Spleen (tissue), 11 donors: ENCODE measurements at regions not wholly inside any gene's neighbourhood (a gene's known extent, or its start where the extent isn't known, plus 50 kb on each side); places are given as distances from the start of the nearest gene placed in this dataset.

Experiments used
- DNase-seq: peaks from one replicate; pipeline ENCODE4 v3.0.0-alpha.2; 2020
- H3K27ac ChIP-seq, 8 donors: fragments of 200-600 bp; sonication (generic) in 7 of 8; 1 replicate in 4 of 8; 2 replicates in 4 of 8; pipeline versions ENCODE4 v1.5.0 to v1.8.0; 2016 to 2021; ENCODE audit warnings: inconsistent platforms in 4 of 8, mild to moderate bottlenecking in 4 of 8, moderate library complexity in 1 of 8
- H3K27me3 ChIP-seq, 7 donors: fragments of 200-600 bp; sonication (generic) in 6 of 7; replicated peaks in 1 of 7; 1 replicate in 4 of 7; 2 replicates in 3 of 7; pipeline versions ENCODE4 v1.5.0 to v1.8.0; 2016 to 2021; ENCODE audit warnings: inconsistent platforms in 3 of 7, mild to moderate bottlenecking in 1 of 7
- H3K36me3 ChIP-seq, 6 donors: fragments of 200-600 bp; sonication (generic) in 5 of 6; 1 replicate in 4 of 6; 2 replicates in 2 of 6; pipeline versions ENCODE4 v1.5.0 to v1.8.0; 2016 to 2021; ENCODE audit warnings: inconsistent platforms in 2 of 6
- H3K4me1 ChIP-seq, 6 donors: fragments of 200-600 bp; sonication (generic) in 5 of 6; 1 replicate in 3 of 6; 2 replicates in 3 of 6; pipeline versions ENCODE4 v1.5.0 to v1.8.0; 2016 to 2021; ENCODE audit warnings: inconsistent platforms in 3 of 6
- H3K4me3 ChIP-seq, 8 donors: fragments of 200-600 bp; sonication (generic) in 7 of 8; 1 replicate in 4 of 8; 2 replicates in 4 of 8; pipeline versions ENCODE4 v1.5.0 to v1.8.0; 2016 to 2021; ENCODE audit warnings: inconsistent platforms in 4 of 8, mild to moderate bottlenecking in 4 of 8, moderate library complexity in 2 of 8
- H3K9me3 ChIP-seq, 8 donors: fragments of 200-600 bp; sonication (generic) in 7 of 8; 1 replicate in 4 of 8; 2 replicates in 4 of 8; pipeline versions ENCODE4 v1.5.0 to v1.8.0; 2016 to 2021; ENCODE audit warnings: inconsistent platforms in 4 of 8
- CTCF ChIP-seq, 11 experiments: fragments of 200-600 bp in 7 of 11; fragments of 450-650 bp in 4 of 11; sonication (generic) in 4 of 11; IDR thresholded peaks in 8 of 11; conservative IDR thresholded peaks in 3 of 11; 1 replicate in 7 of 11; 2 replicates in 4 of 11; pipeline versions ENCODE4 v1.4.0 to v1.8.0; 2016 to 2021; ENCODE audit warnings: antibody characterized with exemption in 11 of 11, inconsistent platforms in 4 of 11, mild to moderate bottlenecking in 1 of 11
- POLR2A ChIP-seq, 3 donors: fragments of 450-650 bp; IDR thresholded peaks; one replicate each; pipeline ENCODE4 v1.5.1; 2017; ENCODE audit warnings: antibody characterized with exemption in 3 of 3, mild to moderate bottlenecking in 1 of 3
- POLR2AphosphoS5 ChIP-seq, 3 donors: sonication (generic); formaldehyde crosslinking; IDR thresholded peaks; one replicate each; pipeline ENCODE4 v1.5.1; 2017; ENCODE audit warnings: antibody characterized with exemption in 3 of 3
- WGBS, 5 donors: extraction: QIAGEN DNeasy Blood & Tissue Kit in 3 of 5; methylation state at CpG; one replicate each; pipeline versions ENCODE4 v1.1.5 to v1.1.7; 2013 to 2018; 5-methylcytosine and 5-hydroxymethylcytosine counted together
- intact Hi-C: fragments of 100-400 bp; cut with DNase I; formaldehyde crosslinking; loops from one replicate; pipeline ENCODE4 v1.15.0; 2023; ENCODE audit warnings: low total_unique reads
- donor health status: healthy with polysubstance abuse.
- donor health status: DM: no; HTN: no; CAD: no; lungs with moderate emphysema.
- donor health status: DM: no; HTN: no; CAD: no.
- donor health status: Bipolar disorder and iron deficiency.
- donor health status: healthy.
- donor health status: DM: no; HTN: no; CAD: no.
- donor health status: DM: yes; HTN: yes; CAD: no.

- Histone ChIP-seq H3K27me3 (no peaks in the 10 kb centered on the region), H3K36me3 (no peaks in the 10 kb centered on the region), H3K4me3 (no peak overlapping the region), H3K4me1 (peaks cover 0 to 19% (median 4%) of the 10 kb centered on the region in 6 donors), H3K27ac (peak overlapping the region in 4 of 8 donors; percentile 57 to 70 (median 64)), H3K9me3 (no peaks in the 10 kb centered on the region)
- WGBS, 5 donors = 88 to 96% (median 93%) methylated on average over 22 to 28 of the region's 28 CpGs
- DNase-seq = no peak
- intact Hi-C loops = no loop called here
- TF ChIP-seq CTCF (IDR thresholded peaks at IDR 0.05 in 8 of 11, conservative IDR thresholded peaks at IDR 0.05 in 3 of 11) (no peak), POLR2A (IDR thresholded peaks at IDR 0.05) (no peak), POLR2AphosphoS5 (IDR thresholded peaks at IDR 0.05) (no peak)
These were observed 95.7 kb downstream of the VAPA start for GRCh38 chr18:10009321-10010144.

GRCh38 chr18:10010611-10011015 lies 96.8 kb downstream of the VAPA start:
- Histone ChIP-seq H3K36me3 (no peaks in the 10 kb centered on the region), H3K4me3 (no peak overlapping the region), H3K27ac (peak overlapping the region in 4 of 8 donors; percentile 59 to 70 (median 64)), H3K27me3 (no peaks in the 10 kb centered on the region), H3K9me3 (no peaks in the 10 kb centered on the region), H3K4me1 (peaks cover 0 to 20% (median 5%) of the 10 kb centered on the region in 6 donors)
- intact Hi-C loops = no loop called here
- TF ChIP-seq POLR2AphosphoS5 (IDR thresholded peaks at IDR 0.05) = peak in 2 of 3 donors; percentile 65 to 68
- TF ChIP-seq CTCF (IDR thresholded peaks at IDR 0.05 in 8 of 11, conservative IDR thresholded peaks at IDR 0.05 in 3 of 11) = no peak
- no peak for TF ChIP-seq POLR2A (IDR thresholded peaks at IDR 0.05)
- 61 to 85% (median 72%) methylated on average over 6 of the region's 6 CpGs for WGBS, 5 donors
- no peak for DNase-seq

GRCh38 chr18:10011061-10011460 lies 97.2 kb downstream of the VAPA start:
- no peak for TF ChIP-seq CTCF (IDR thresholded peaks at IDR 0.05 in 8 of 11, conservative IDR thresholded peaks at IDR 0.05 in 3 of 11)
- no peak for TF ChIP-seq POLR2AphosphoS5 (IDR thresholded peaks at IDR 0.05)
- no peak for TF ChIP-seq POLR2A (IDR thresholded peaks at IDR 0.05)
- 89 to 94% (median 91%) methylated on average over 4 of the region's 4 CpGs for WGBS, 5 donors
- H3K27me3 ChIP-seq = no peaks in the 10 kb centered on the region
- H3K4me3 ChIP-seq = no peak overlapping the region
- no peaks in the 10 kb centered on the region for H3K36me3 ChIP-seq
- H3K9me3 ChIP-seq = no peaks in the 10 kb centered on the region
- H3K27ac ChIP-seq = peak overlapping the region in 4 of 8 donors; percentile 59 to 70 (median 64)
- intact Hi-C loops = no loop called here
- H3K4me1 ChIP-seq = peaks cover 0 to 20% (median 9%) of the 10 kb centered on the region in 6 donors
- no peak for DNase-seq

GRCh38 chr18:10011751-10012150 lies 97.9 kb downstream of the VAPA start:
- peaks cover 0 to 20% (median 12%) of the 10 kb centered on the region in 6 donors for H3K4me1 ChIP-seq
- intact Hi-C loops = no loop called here
- peak overlapping the region in 2 of 8 donors; percentile 59 to 65 for H3K27ac ChIP-seq
- no peaks in the 10 kb centered on the region for H3K36me3 ChIP-seq
- H3K4me3 ChIP-seq = no peak overlapping the region
- no peaks in the 10 kb centered on the region for H3K27me3 ChIP-seq
- WGBS, 5 donors = 86 to 100% (median 95%) methylated on average over 2 of the region's 2 CpGs
- no peak for DNase-seq
- no peak for TF ChIP-seq POLR2A (IDR thresholded peaks at IDR 0.05)
- no peak for TF ChIP-seq CTCF (IDR thresholded peaks at IDR 0.05 in 8 of 11, conservative IDR thresholded peaks at IDR 0.05 in 3 of 11)
- TF ChIP-seq POLR2AphosphoS5 (IDR thresholded peaks at IDR 0.05) = no peak
- no peaks in the 10 kb centered on the region for H3K9me3 ChIP-seq
